Stimulated activated CD8-positive, alpha-beta memory T cell treated with anti-CD3 and anti-CD28 coated beads, Interleukin-12 subunit alpha, Interleukin-12 subunit beta, amount 100 ng/mL, for 1 hour (primary cell): ENCODE measurements at regions not wholly inside any gene's neighbourhood (a gene's known extent, or its start where the extent isn't known, plus 50 kb on each side); places are given as distances from the start of the nearest gene placed in this dataset.

Experiments used
- DNase-seq: peaks from one replicate; pipeline ENCODE4 v3.0.0-alpha.2; 2020; ENCODE audit warnings: low read depth

GRCh38 chr15:95281470-95281869 lies 1049.0 kb upstream of the NR2F2 start:
- DNase-seq = no peak

- DNase-seq = no peak
Observed at GRCh38 chr15:95284492-95284891, 1046.0 kb upstream of the NR2F2 start.

DNA sequence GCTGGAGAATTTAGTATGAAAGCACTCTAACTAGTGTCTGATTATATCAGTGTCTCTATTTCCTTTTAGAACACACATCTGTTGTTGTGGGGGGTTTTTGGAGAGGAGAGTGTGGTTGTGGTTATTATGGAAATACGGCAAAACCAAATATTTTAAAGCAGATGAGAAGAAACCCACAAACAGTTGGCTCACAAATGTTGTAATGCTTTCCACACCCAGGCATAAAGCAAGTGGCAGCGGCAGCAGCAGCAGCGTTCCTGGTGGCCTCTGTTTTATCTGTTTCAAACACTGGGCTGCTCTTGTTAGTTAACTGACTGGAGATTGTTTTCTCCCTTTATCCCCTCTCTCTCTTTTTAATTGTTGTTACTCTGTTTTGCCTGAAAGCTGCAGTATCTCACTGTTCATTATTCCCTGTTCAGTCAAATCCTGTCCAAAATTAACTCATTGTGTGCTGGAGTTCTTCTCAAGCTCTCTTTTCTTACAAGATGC lies 1045.5 kb upstream of the NR2F2 start:
- DNase-seq = no peak

DNA sequence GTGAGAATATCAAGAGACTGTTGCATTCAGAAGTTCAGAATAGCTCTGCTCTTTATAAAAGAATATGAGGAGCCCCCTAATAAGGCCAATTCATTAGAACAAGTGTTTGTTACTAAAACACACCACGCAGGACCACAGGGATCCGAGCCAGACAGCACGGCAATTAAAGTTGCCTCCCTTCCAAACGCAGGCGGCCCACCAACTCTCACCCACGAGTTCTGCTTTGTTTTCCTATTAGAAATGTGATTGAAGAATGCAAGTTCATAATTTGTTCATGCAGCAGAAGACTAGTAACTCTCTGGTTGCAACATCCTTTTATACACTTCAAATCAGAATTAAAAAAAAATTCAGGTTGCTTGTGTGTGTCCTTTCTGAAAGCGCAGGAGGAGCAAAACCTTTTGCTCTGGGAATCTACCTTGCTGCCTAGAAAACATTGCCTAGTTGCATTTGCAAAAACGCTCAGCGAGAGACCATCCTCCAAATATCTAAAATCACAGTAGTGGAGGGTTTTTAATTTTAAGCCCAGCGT lies 1044.1 kb upstream of the NR2F2 start:
- no peak for DNase-seq

DNA sequence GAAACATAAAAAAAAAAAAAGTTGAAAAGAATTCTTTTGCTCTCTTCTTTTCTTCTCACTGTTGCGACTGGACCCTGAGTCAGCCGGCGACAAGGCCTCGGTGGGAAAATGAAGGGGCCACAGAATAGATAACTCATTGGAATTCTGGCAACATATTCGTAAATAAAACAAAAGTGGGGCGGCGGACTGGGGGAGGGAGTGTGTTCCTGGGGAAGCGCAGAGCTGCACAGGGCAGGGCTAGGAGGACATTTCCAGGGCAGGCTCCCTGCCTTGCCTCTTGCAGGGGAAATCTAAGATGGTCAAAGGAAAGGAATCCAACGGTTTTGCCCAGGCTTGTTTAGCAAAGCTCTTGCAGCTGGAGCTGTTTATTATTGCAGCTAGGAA lies 1042.8 kb upstream of the NR2F2 start:
- no peak for DNase-seq

GRCh38 chr15:95288626-95289025 lies 1041.9 kb upstream of the NR2F2 start:
- DNase-seq = no peak

GRCh38 chr15:95290176-95290974 lies 1040.1 kb upstream of the NR2F2 start:
- no peak for DNase-seq

DNA sequence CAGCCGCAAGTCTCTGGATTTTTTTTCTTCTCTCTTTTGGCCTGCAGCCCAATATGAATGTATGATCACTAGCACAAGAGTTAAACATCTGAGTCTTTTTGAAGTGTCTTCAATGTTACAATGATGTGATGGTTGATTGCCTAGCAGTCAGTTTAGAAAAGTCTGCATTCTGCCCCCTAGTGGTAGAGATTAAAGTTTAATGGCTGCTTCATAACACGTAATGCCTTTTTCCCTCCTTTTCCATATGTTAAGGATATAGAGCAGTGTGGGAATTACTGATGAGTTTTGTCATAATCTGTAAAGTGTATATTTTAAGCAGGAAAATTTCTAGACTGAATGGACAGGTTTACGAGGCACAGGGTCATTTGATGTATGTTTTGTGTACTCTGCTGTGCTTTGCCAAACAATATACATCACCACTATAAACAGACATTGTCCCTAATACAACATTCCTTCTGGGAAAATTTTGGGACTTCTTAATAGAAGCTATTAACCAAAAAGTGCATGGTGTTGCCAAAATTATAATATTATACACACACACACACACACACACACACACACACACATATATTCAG lies 1038.5 kb upstream of the NR2F2 start:
- no peak for DNase-seq

GRCh38 chr15:95292785-95293450 lies 1037.6 kb upstream of the NR2F2 start:
- no peak for DNase-seq

GRCh38 chr15:95293456-95294031 lies 1037.0 kb upstream of the NR2F2 start:
- no peak for DNase-seq

DNA sequence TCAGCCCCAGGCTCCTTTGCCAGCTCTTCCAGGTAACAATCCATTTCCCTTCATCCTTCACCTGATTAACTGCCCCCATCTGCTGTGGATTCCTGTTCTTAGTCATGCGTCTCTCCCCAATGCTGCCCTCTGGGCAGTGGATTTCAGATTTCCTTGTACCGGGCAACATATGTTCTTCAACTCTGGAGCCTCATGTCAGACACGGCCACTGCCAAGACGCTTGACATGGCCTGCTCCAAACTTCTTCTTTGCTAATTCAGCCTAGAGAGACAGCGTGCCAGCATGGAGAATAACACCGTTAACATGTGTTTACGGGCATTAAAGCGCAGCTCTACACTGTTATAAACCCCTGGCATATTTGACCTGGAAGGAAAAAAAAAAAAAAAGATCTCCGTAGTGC lies 1035.1 kb upstream of the NR2F2 start:
- no peak for DNase-seq

- no peak for DNase-seq
Observed at GRCh38 chr15:95295896-95296625, 1034.4 kb upstream of the NR2F2 start.

GRCh38 chr15:95296643-95297042 lies 1033.9 kb upstream of the NR2F2 start:
- DNase-seq = no peak

DNA sequence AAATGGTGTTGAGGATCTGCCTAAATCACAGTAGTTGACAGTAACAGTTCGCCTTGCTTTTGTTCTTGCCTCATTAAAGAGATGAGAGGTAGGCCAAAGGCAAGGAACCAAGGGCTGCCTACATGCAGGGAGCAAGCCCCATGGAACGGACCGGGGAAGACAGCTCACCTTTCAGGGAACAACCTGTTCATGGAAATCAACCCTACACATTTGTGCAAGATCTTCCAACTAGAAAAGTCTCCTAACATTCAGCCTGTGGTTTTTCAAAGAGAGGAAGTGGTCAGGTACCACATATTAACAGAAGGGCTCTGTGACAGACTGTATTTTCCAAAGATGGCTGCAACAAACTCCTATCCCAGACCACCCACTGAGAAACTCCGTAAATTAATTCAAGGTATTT lies 1031.8 kb upstream of the NR2F2 start:
- no peak for DNase-seq

- DNase-seq = no peak
Observed at GRCh38 chr15:95300958-95301357, 1029.5 kb upstream of the NR2F2 start.

DNA sequence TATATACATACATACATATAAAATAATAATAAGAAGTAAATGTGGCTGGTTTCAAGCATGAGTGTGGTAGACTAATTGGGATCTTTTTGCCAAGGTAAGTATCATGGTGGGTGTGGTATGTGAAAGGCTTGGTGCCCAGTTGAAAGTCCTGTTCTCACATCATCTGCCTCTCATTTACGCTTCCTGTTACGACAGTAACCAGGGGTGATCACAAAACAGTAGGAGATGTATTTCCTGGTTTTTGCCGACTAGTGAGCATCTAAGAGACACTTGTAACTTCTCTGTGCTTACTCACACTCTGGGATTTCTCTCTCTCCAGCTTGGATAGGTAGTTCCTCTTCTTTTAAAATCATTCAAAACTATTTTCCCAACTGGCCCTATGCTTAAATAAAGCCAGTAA lies 1028.3 kb upstream of the NR2F2 start:
- DNase-seq = no peak

- no peak for DNase-seq
Observed at GRCh38 chr15:95302809-95303208, 1027.7 kb upstream of the NR2F2 start.

- DNase-seq = no peak
Observed at GRCh38 chr15:95303713-95304112, 1026.8 kb upstream of the NR2F2 start.

DNA sequence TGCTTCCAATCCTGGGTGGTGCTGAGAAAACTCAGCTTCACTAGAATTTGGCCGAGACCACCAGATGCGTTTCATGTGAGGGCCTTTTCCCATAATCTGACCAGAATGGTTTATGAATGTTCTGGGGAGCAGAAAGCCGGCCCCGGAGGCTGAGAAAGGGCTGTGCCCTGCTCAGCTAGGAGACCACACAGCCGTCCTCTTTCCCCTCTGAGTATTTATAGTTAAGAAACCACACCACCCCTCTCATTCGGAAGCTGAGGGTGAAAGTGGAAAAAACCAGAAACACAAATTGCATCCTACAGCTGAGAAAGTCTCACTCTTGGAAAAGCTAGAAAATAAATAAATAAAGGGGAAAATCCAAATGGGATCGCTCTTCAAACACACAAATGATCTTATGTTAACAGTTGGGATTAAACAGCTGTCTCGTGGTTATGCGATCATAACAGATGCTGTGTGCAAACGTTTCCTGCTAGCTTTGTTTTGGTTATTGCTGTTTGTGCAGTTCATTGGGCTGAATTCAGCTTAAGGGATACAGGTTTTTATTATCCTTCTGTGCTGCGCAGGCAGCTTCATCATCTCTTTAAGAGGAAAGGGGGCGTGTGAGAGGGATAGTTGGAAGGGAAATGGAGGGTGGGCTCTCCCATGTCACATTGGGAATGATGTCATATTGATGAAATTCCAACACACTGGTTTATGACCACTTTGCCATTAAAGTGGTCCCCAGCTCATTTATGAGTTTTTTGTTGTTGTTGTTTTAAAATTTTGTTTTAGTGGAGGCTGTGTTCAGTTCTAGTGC lies 1026.2 kb upstream of the NR2F2 start:
- DNase-seq = no peak

DNA sequence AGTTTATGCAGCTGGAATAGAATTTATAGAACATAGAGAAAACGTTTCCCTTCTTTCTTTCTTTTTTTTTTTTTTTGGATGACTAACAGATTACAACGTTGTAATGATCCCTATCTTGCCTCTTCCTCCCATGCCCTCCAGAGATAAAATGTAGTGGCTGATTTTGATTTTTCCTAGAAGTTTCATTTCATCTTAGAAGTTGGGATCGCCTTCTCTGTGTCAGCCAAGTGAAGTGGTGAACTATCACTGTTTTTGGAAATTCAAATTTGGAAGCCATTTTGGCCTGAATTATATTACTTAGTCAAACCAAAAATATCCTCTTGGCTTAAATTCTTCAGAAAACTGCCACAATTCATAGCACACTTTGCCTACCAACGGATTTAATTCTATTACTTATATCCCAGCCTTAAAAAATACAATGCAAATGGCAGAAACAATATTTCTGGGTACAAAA lies 1025.5 kb upstream of the NR2F2 start:
- DNase-seq = no peak

DNA sequence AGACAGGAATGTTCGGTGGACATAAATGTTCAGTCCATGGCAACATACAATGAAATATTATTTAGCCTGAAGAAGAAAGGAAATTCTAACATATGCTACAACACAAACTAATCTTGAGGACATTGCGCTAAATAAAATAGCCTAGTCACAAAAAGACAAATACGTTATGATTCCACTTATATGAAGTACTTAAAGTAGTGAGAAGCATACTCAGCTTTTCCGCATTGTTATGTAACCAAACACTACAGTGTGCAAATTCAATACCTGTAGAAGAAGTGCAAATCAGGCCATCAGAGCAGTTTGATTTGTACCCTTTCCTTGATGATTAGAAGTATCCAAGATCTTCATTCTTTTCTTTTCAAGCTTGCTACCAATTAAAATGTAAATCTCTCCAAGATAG lies 1023.4 kb upstream of the NR2F2 start:
- no peak for DNase-seq
